GM21367 (cell line): ENCODE measurements at regions not wholly inside any gene's neighbourhood (a gene's known extent, or its start where the extent isn't known, plus 50 kb on each side); places are given as distances from the start of the nearest gene placed in this dataset.

ENCODE experiments used
- ATAC-seq: cut with Tn5 transposase; IDR thresholded peaks from one replicate; pipeline ENCODE4 v1.9.1; 2021; ENCODE audit not compliant: unreplicated experiment

GRCh38 chr14:71650187-71650755 is 282.0 kb upstream of the RGS6 start:
- no peak for ATAC-seq

- ATAC-seq = no peak
Measured at GRCh38 chr14:71651228-71651627, 281.0 kb upstream of the RGS6 start.

- no peak for ATAC-seq
Measured at GRCh38 chr14:71652368-71652767, 279.9 kb upstream of the RGS6 start.

- no peak for ATAC-seq
Measured at GRCh38 chr14:71654810-71655209, 277.4 kb upstream of the RGS6 start.

- no peak for ATAC-seq
Measured at GRCh38 chr14:71658261-71658860, 273.9 kb upstream of the RGS6 start.

GRCh38 chr14:71659159-71659558 is 273.1 kb upstream of the RGS6 start:
- no peak for ATAC-seq

GRCh38 chr14:71661441-71661840 is 270.8 kb upstream of the RGS6 start:
- no peak for ATAC-seq

- ATAC-seq = no peak
Measured at GRCh38 chr14:71662291-71662790, 269.9 kb upstream of the RGS6 start.

GRCh38 chr14:71665157-71665556 is 267.1 kb upstream of the RGS6 start:
- ATAC-seq = no peak

GRCh38 chr14:71665781-71666180 is 266.4 kb upstream of the RGS6 start:
- no peak for ATAC-seq

- ATAC-seq = no peak
Measured at GRCh38 chr14:71666571-71667145, 265.6 kb upstream of the RGS6 start.

- ATAC-seq = no peak
Measured at GRCh38 chr14:71668186-71668912, 263.9 kb upstream of the RGS6 start.

GRCh38 chr14:71672596-71672995 is 259.6 kb upstream of the RGS6 start:
- ATAC-seq = no peak

- no peak for ATAC-seq
Measured at GRCh38 chr14:71675126-71675899, 256.9 kb upstream of the RGS6 start.

- no peak for ATAC-seq
Measured at GRCh38 chr14:71675900-71676287, 256.3 kb upstream of the RGS6 start.

GRCh38 chr14:71680736-71681387 is 251.4 kb upstream of the RGS6 start:
- no peak for ATAC-seq

GRCh38 chr14:71682337-71682736 is 249.9 kb upstream of the RGS6 start:
- ATAC-seq = no peak

GRCh38 chr14:71684323-71684722 is 247.9 kb upstream of the RGS6 start:
- ATAC-seq = no peak

GRCh38 chr14:71686677-71687076 is 245.6 kb upstream of the RGS6 start:
- no peak for ATAC-seq

GRCh38 chr14:71687166-71687831 is 244.9 kb upstream of the RGS6 start:
- ATAC-seq = no peak
